ENCODE measurements at regions not wholly inside any gene's neighbourhood (a gene's known extent, or its start where the extent isn't known, plus 50 kb on each side); places are given as distances from the start of the nearest gene placed in this dataset.

- Histone ChIP-seq H3K9ac (ENCODE audit: low read length) (no peak overlapping the region), H3K79me2 (ENCODE audit: control insufficient read depth, insufficient read depth, low read length) (no peaks in the 10 kb centered on the region), H2AFZ (ENCODE audit: insufficient read depth, low read depth, low read length, poor library complexity, severe bottlenecking) (no peak overlapping the region), H3K9me3 (ENCODE audit: control extremely low read depth in 1 of 3, control insufficient read depth in 2 of 3, insufficient read depth in 1 of 3, low read length in 2 of 3) (no peaks in the 10 kb centered on the region), H4K20me1 (ENCODE audit: control insufficient read depth, insufficient read depth, low read length, poor library complexity, severe bottlenecking) (no peaks in the 10 kb centered on the region), H3K36me3 (replicated peaks in 1 of 2; ENCODE audit: control extremely low read depth in 1 of 2, control insufficient read depth in 1 of 2, extremely low read depth in 1 of 2, insufficient read depth in 2 of 2, low read length in 1 of 2) (no peaks in the 10 kb centered on the region), H3K4me3 (ENCODE audit: control extremely low read depth in 1 of 5, extremely low read depth in 1 of 5, insufficient read depth in 1 of 5, low read depth in 2 of 5, low read length in 4 of 5) (no peak overlapping the region), H3K4me2 (replicated peaks; ENCODE audit: low read depth, low read length, poor library complexity, severe bottlenecking) (no peak overlapping the region), H3K4me1 (ENCODE audit: control insufficient read depth in 2 of 2, insufficient read depth in 2 of 2, low read length in 2 of 2) (no peaks in the 10 kb centered on the region), H3K27me3 (replicated peaks in 1 of 4; ENCODE audit: control extremely low read depth in 1 of 4, control insufficient read depth in 3 of 4, insufficient read depth in 4 of 4, low read length in 3 of 4) (no peaks in the 10 kb centered on the region), H3K27ac (ENCODE audit: low read length in 2 of 2) (no peak overlapping the region)
- H3K27ac Mint-ChIP-seq: no peak overlapping the region
- WGBS (ENCODE audit: insufficient coverage): no CpG with 5 or more reads among the region's 3 CpGs
- ChIA-PET CTCF (no interaction called here), POLR2A (no interaction called here)
- intact Hi-C loops (cut with micrococcal nuclease): no loop called here
- H3K27me3 Mint-ChIP-seq: no peaks in the 10 kb centered on the region
- no peak for TF ChIP-seq EZH2 (IDR thresholded peaks at IDR 0.05; ENCODE audit: borderline replicate concordance, insufficient read depth, low read depth, low read length, poor library complexity, severe bottlenecking)
- DNase-seq (no peak), ATAC-seq (ENCODE audit: low read depth) (no peak)
- H3K9me3 Mint-ChIP-seq (ENCODE audit: insufficient read depth): no peaks in the 10 kb centered on the region
- no peak overlapping the region for H3K4me3 Mint-ChIP-seq
- H3K4me1 Mint-ChIP-seq: no peaks in the 10 kb centered on the region
Measured at GRCh38 chr3:152097770-152098169, 171.0 kb upstream of the MBNL1 start.

GRCh38 chr3:152100491-152101132 lies 168.1 kb upstream of the MBNL1 start:
- intact Hi-C loops (cut with micrococcal nuclease): no loop called here
- ATAC-seq (ENCODE audit: low read depth) (no peak), DNase-seq (no peak)
- Histone ChIP-seq H4K20me1 (ENCODE audit: control insufficient read depth, insufficient read depth, low read length, poor library complexity, severe bottlenecking) (no peaks in the 10 kb centered on the region), H3K9me3 (ENCODE audit: control extremely low read depth in 1 of 3, control insufficient read depth in 2 of 3, insufficient read depth in 1 of 3, low read length in 2 of 3) (no peaks in the 10 kb centered on the region), H3K4me1 (ENCODE audit: control insufficient read depth in 2 of 2, insufficient read depth in 2 of 2, low read length in 2 of 2) (no peaks in the 10 kb centered on the region), H3K36me3 (replicated peaks in 1 of 2; ENCODE audit: control extremely low read depth in 1 of 2, control insufficient read depth in 1 of 2, extremely low read depth in 1 of 2, insufficient read depth in 2 of 2, low read length in 1 of 2) (no peaks in the 10 kb centered on the region), H3K27ac (ENCODE audit: low read length in 2 of 2) (no peak overlapping the region), H3K27me3 (replicated peaks in 1 of 4; ENCODE audit: control extremely low read depth in 1 of 4, control insufficient read depth in 3 of 4, insufficient read depth in 4 of 4, low read length in 3 of 4) (no peaks in the 10 kb centered on the region), H3K79me2 (ENCODE audit: control insufficient read depth, insufficient read depth, low read length) (no peaks in the 10 kb centered on the region), H3K9ac (ENCODE audit: low read length) (no peak overlapping the region), H2AFZ (ENCODE audit: insufficient read depth, low read depth, low read length, poor library complexity, severe bottlenecking) (no peak overlapping the region), H3K4me2 (replicated peaks; ENCODE audit: low read depth, low read length, poor library complexity, severe bottlenecking) (no peak overlapping the region), H3K4me3 (ENCODE audit: control extremely low read depth in 1 of 5, extremely low read depth in 1 of 5, insufficient read depth in 1 of 5, low read depth in 2 of 5, low read length in 4 of 5) (no peak overlapping the region)
- ChIA-PET CTCF (no interaction called here), POLR2A (no interaction called here)
- H3K4me1 Mint-ChIP-seq: peaks cover 7% of the 10 kb centered on the region
- H3K27me3 Mint-ChIP-seq: no peaks in the 10 kb centered on the region
- H3K9me3 Mint-ChIP-seq (ENCODE audit: insufficient read depth): no peaks in the 10 kb centered on the region
- 90% methylated on average over 2 of the region's 3 CpGs for WGBS (ENCODE audit: insufficient coverage)
- TF ChIP-seq CTCF (IDR thresholded peaks at IDR 0.05) (no peak), EZH2 (IDR thresholded peaks at IDR 0.05; ENCODE audit: borderline replicate concordance, insufficient read depth, low read depth, low read length, poor library complexity, severe bottlenecking) (no peak)
- H3K27ac Mint-ChIP-seq: no peak overlapping the region
- no peak overlapping the region for H3K4me3 Mint-ChIP-seq

Data from B cell (primary cell).